Keratinocyte (primary cell): ENCODE measurements at regions not wholly inside any gene's neighbourhood (a gene's known extent, or its start where the extent isn't known, plus 50 kb on each side); places are given as distances from the start of the nearest gene placed in this dataset.

ENCODE experiments used
- DNase-seq: peaks from one replicate; pipeline ENCODE4 v3.0.0-alpha.2; 2011; ENCODE audit warnings: low read depth, missing footprints, low spot score
- FAIRE-seq: peaks from 2 replicates; lab custom pipeline; 2011; peaks lifted over from hg19 to GRCh38; lab: Jason Lieb, UNC
- H2AFZ ChIP-seq: 2 replicates; pipeline ENCODE4 v1.6.0; 2012; ENCODE audit warnings: low read length, control low read depth, inconsistent platforms; ENCODE audit not compliant: control insufficient read depth
- H3K27ac ChIP-seq: 2 replicates; pipeline ENCODE4 v1.5.1; 2011; ENCODE audit warnings: low read length; ENCODE audit not compliant: control insufficient read depth, insufficient read depth
- H3K27me3 ChIP-seq: 3 replicates; pipeline ENCODE4 v1.6.0; 2011; ENCODE audit warnings: low read length; ENCODE audit not compliant: control insufficient read depth, insufficient read depth; ENCODE audit errors: extremely low read depth
- H3K36me3 ChIP-seq, 2 experiments: 2 replicates in 1 of 2; 3 replicates in 1 of 2; pipeline ENCODE4 v1.5.1; 2011; ENCODE audit warnings: low read length in 2 of 2, mild to moderate bottlenecking in 1 of 2; ENCODE audit not compliant: control insufficient read depth in 2 of 2, insufficient read depth in 2 of 2; ENCODE audit errors: extremely low read depth in 1 of 2
- H3K4me1 ChIP-seq: 3 replicates; pipeline ENCODE4 v1.5.1; 2011; ENCODE audit warnings: low read length; ENCODE audit not compliant: control insufficient read depth, insufficient read depth; ENCODE audit errors: extremely low read depth
- H3K4me2 ChIP-seq: 3 replicates; pipeline ENCODE4 v1.6.0; 2011; ENCODE audit warnings: low read depth, low read length; ENCODE audit not compliant: control insufficient read depth, insufficient read depth; ENCODE audit errors: extremely low read depth
- H3K4me3 ChIP-seq, 3 experiments: fragments of 200-600 bp in 1 of 3; sonication (generic) in 1 of 3; 2 replicates in 2 of 3; 3 replicates in 1 of 3; pipeline ENCODE4 v1.5.1; 2011 to 2016; ENCODE audit warnings: low read length in 3 of 3, mild to moderate bottlenecking in 3 of 3, control low read depth in 2 of 3, inconsistent platforms in 1 of 3, low read depth in 1 of 3, mixed read lengths in 1 of 3, mixed run types in 1 of 3, moderate library complexity in 1 of 3; ENCODE audit not compliant: control insufficient read depth in 2 of 3, insufficient read depth in 2 of 3; ENCODE audit errors: extremely low read depth in 1 of 3
- H3K79me2 ChIP-seq: 2 replicates; pipeline ENCODE4 v1.6.0; 2012; ENCODE audit warnings: low read length; ENCODE audit not compliant: control insufficient read depth, insufficient read depth
- H3K9ac ChIP-seq: 3 replicates; pipeline ENCODE4 v1.6.0; 2011; ENCODE audit warnings: low read length; ENCODE audit not compliant: control insufficient read depth, insufficient read depth; ENCODE audit errors: extremely low read depth
- H3K9me1 ChIP-seq: 3 replicates; pipeline ENCODE4 v1.6.0; 2011; ENCODE audit warnings: low read length; ENCODE audit not compliant: control insufficient read depth, insufficient read depth; ENCODE audit errors: extremely low read depth
- H3K9me3 ChIP-seq: 2 replicates; pipeline ENCODE4 v1.5.1; 2012; ENCODE audit warnings: low read depth, low read length; ENCODE audit not compliant: control insufficient read depth
- H4K20me1 ChIP-seq: 3 replicates; pipeline ENCODE4 v1.6.0; 2011; ENCODE audit warnings: low read length; ENCODE audit not compliant: control insufficient read depth, insufficient read depth; ENCODE audit errors: extremely low read depth
- CTCF ChIP-seq, 3 experiments: IDR thresholded peaks in 1 of 3; conservative IDR thresholded peaks in 1 of 3; optimal IDR thresholded peaks in 1 of 3; 2 replicates in 2 of 3; 3 replicates in 1 of 3; pipeline versions ENCODE3 to v1.5.1; 2011; ENCODE audit warnings: low read length in 3 of 3, mild to moderate bottlenecking in 3 of 3, moderate library complexity in 2 of 3, control low read depth in 1 of 3, inconsistent platforms in 1 of 3; ENCODE audit not compliant: insufficient read depth in 2 of 3; ENCODE audit errors: extremely low read depth in 1 of 3
- EZH2 ChIP-seq: IDR thresholded peaks from one replicate; pipeline ENCODE4 v1.6.1; 2012; ENCODE audit warnings: inconsistent platforms, mild to moderate bottlenecking, low read length, moderate library complexity
- dilution Hi-C: fragments of 300-500 bp; cut with MboI; formaldehyde crosslinking; loops from one replicate; pipeline ENCODE4 v1.7.0; 2020; ENCODE audit warnings: low sequenced_read_pairs; ENCODE audit not compliant: extremely low pct_ligation_motif_present

GRCh38 chr2:65786765-65787164 lies 354.4 kb upstream of the SPRED2 start:
- FAIRE-seq (no peak), DNase-seq (no peak)
- Histone ChIP-seq H3K4me2 (no peak overlapping the region), H3K27ac (no peak overlapping the region), H3K9me1 (no peaks in the 10 kb centered on the region), H3K4me1 (peaks cover 13% of the 10 kb centered on the region), H3K9me3 (no peaks in the 10 kb centered on the region), H2AFZ (no peak overlapping the region), H3K79me2 (no peaks in the 10 kb centered on the region), H3K4me3 (no peak overlapping the region), H4K20me1 (no peaks in the 10 kb centered on the region), H3K27me3 (no peaks in the 10 kb centered on the region), H3K36me3 (no peaks in the 10 kb centered on the region), H3K9ac (no peak overlapping the region)
- dilution Hi-C loops = no loop called here
- no peak for TF ChIP-seq EZH2
- TF ChIP-seq CTCF (optimal IDR thresholded peaks at IDR 0.05 in 1 of 3, IDR thresholded peaks at IDR 0.05 in 1 of 3, conservative IDR thresholded peaks at IDR 0.05 in 1 of 3; ENCODE audit: extremely low read depth in 1 of 3, insufficient read depth in 2 of 3, low read length in 3 of 3) = no peak

GRCh38 chr2:65786007-65786717 lies 353.8 kb upstream of the SPRED2 start:
- H3K4me3 ChIP-seq = no peak overlapping the region
- TF ChIP-seq CTCF (optimal IDR thresholded peaks at IDR 0.05 in 1 of 3, IDR thresholded peaks at IDR 0.05 in 1 of 3, conservative IDR thresholded peaks at IDR 0.05 in 1 of 3; ENCODE audit: extremely low read depth in 1 of 3, insufficient read depth in 2 of 3, low read length in 3 of 3) (no peak), EZH2 (no peak)
- no peak for FAIRE-seq
- no peak overlapping the region for H2AFZ ChIP-seq
- no peaks in the 10 kb centered on the region for H3K9me1 ChIP-seq
- peaks cover 13% of the 10 kb centered on the region for H3K4me1 ChIP-seq
- H3K36me3 ChIP-seq = no peaks in the 10 kb centered on the region
- no peaks in the 10 kb centered on the region for H3K27me3 ChIP-seq
- DNase-seq = no peak
- dilution Hi-C loops = no loop called here
- no peaks in the 10 kb centered on the region for H3K9me3 ChIP-seq
- H4K20me1 ChIP-seq = no peaks in the 10 kb centered on the region
- H3K27ac ChIP-seq = no peak overlapping the region
- H3K9ac ChIP-seq = no peak overlapping the region
- no peak overlapping the region for H3K4me2 ChIP-seq
- no peaks in the 10 kb centered on the region for H3K79me2 ChIP-seq
